IPS-20b (cell line): ENCODE measurements at regions not wholly inside any gene's neighbourhood (a gene's known extent, or its start where the extent isn't known, plus 50 kb on each side); places are given as distances from the start of the nearest gene placed in this dataset.

ENCODE experiments used
- H3K27ac ChIP-seq: one replicate; pipeline ENCODE4 v1.5.1; 2013; ENCODE audit warnings: low read length
- H3K27me3 ChIP-seq: 2 replicates; pipeline ENCODE4 v1.6.1; 2013; ENCODE audit warnings: mild to moderate bottlenecking, low read length, inconsistent platforms; ENCODE audit not compliant: insufficient read depth
- H3K36me3 ChIP-seq: 2 replicates; pipeline ENCODE4 v1.6.1; 2013; ENCODE audit warnings: low read depth, mild to moderate bottlenecking, inconsistent platforms, low read length, moderate library complexity; ENCODE audit not compliant: insufficient read depth
- H3K4me1 ChIP-seq: 2 replicates; pipeline ENCODE4 v1.6.1; 2013; ENCODE audit warnings: mild to moderate bottlenecking, control low read depth, inconsistent platforms, low read length, moderate library complexity; ENCODE audit not compliant: insufficient read depth
- H3K4me3 ChIP-seq: 2 replicates; pipeline ENCODE4 v1.5.1; 2013; ENCODE audit warnings: mild to moderate bottlenecking, low read length, inconsistent platforms
- H3K9ac ChIP-seq: 2 replicates; pipeline ENCODE4 v1.6.1; 2013; ENCODE audit warnings: low read depth, mild to moderate bottlenecking, inconsistent platforms, low read length, moderate library complexity
- H3K9me3 ChIP-seq: 2 replicates; pipeline ENCODE4 v1.6.1; 2013; ENCODE audit warnings: mild to moderate bottlenecking, low read depth, low read length, inconsistent platforms; ENCODE audit not compliant: insufficient read depth

GRCh38 chr12:98456576-98457573, 58.5 kb upstream of the TMPO start:
- peak overlapping the region; percentile 62 for H3K4me3 ChIP-seq
- H3K27ac ChIP-seq, result no peak overlapping the region
- H3K9me3 ChIP-seq, result no peaks in the 10 kb centered on the region; the same call in 1 of the 2 replicates
- peaks cover 15% of the 10 kb centered on the region for H3K27me3 ChIP-seq
- no peaks in the 10 kb centered on the region for H3K4me1 ChIP-seq
- H3K9ac ChIP-seq, result peak overlapping the region; percentile 45; the same call in 1 of the 2 replicates
- H3K36me3 ChIP-seq, result no peaks in the 10 kb centered on the region

- Histone ChIP-seq H3K9me3 (no peaks in the 10 kb centered on the region), H3K9ac (no peak overlapping the region), H3K27me3 (no peaks in the 10 kb centered on the region), H3K36me3 (no peaks in the 10 kb centered on the region), H3K27ac (no peak overlapping the region), H3K4me3 (no peak overlapping the region), H3K4me1 (no peaks in the 10 kb centered on the region)
These were observed 51.2 kb upstream of the TMPO start for GRCh38 chr12:98464190-98464589.

- no peak overlapping the region for H3K27ac ChIP-seq
- H3K27me3 ChIP-seq, result no peaks in the 10 kb centered on the region
- no peaks in the 10 kb centered on the region for H3K4me1 ChIP-seq
These were observed 49.9 kb upstream of the TMPO start for GRCh38 chr12:98465505-98465904.

More at GRCh38 chr12:98465505-98465904, 49.9 kb upstream of the TMPO start:
- H3K36me3 ChIP-seq, result no peaks in the 10 kb centered on the region
- H3K4me3 ChIP-seq, result no peak overlapping the region
- no peak overlapping the region for H3K9ac ChIP-seq
- H3K9me3 ChIP-seq, result no peaks in the 10 kb centered on the region
